ENCODE measurements at regions not wholly inside any gene's neighbourhood (a gene's known extent, or its start where the extent isn't known, plus 50 kb on each side); places are given as distances from the start of the nearest gene placed in this dataset.

DNA sequence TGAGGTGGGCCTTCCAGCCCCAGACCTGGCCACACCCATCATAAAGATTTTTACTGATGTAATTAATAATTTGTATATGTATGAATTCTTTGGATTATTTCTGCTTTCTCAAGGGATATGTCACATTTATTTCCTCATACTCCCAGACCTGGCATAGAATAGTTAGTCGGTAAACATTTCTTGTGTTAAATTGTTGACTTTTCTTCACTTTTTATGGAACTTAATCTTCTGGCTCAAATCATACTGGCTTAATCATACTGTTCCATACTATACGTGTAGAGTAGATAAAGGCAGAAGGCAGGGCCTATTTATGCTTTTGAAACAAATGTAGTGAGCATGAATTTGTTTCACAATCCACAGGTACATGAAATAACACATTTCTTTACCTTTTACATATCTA, 155.8 kb downstream of the DEPDC1B start (continued):
- no peak for TF ChIP-seq HOXA9 (CRISPR knock-in tag; IDR thresholded peaks at IDR 0.05; ENCODE audit: borderline replicate concordance)

DNA sequence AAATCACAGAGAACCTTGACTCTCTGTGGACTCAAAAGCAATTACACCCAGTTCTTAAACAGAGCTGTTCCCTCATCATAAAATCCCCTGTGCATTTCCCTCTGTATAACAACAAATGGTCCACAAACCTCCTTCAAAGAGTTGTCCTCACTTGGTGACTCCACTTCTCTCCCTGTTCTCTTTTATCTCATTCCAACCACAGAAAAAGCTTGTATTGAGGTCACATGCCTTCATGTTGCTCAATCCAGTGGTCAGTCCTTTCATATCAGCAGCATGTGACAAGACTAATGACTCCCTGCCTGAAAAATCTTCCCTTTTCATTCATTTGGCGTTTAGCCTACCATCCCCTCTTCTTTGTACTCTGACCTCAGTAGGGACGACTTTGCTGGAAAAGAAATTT, 158.0 kb downstream of the DEPDC1B start:
- Histone ChIP-seq H2AFZ (ENCODE audit: low read length) (no peak overlapping the region), H3K4me2 (ENCODE audit: low read depth, low read length) (peak overlapping the region; percentile 26; the same call in 1 of the 2 replicates), H3K9ac (ENCODE audit: insufficient read depth, low read depth, low read length) (no peak overlapping the region), H3K9me3 (ENCODE audit: low read length) (no peaks in the 10 kb centered on the region), H3K36me3 (replicated peaks in 1 of 2; ENCODE audit: control insufficient read depth in 1 of 2, insufficient read depth in 2 of 2, low read length in 2 of 2) (no peaks in the 10 kb centered on the region), H3K27ac (ENCODE audit: extremely low read length, insufficient read depth, low read length) (peak overlapping the region; percentile 14), H3K4me3 (replicated peaks in 1 of 3; ENCODE audit: insufficient read depth in 1 of 3, low read depth in 2 of 3, low read length in 3 of 3) (no peak overlapping the region), H3K4me1 (ENCODE audit: insufficient read depth, low read length) (peaks cover 42% of the 10 kb centered on the region), H4K20me1 (ENCODE audit: insufficient read depth, low read length) (no peaks in the 10 kb centered on the region), H3K79me2 (ENCODE audit: insufficient read depth, low read length) (no peaks in the 10 kb centered on the region), H3K27me3 (ENCODE audit: control insufficient read depth in 1 of 2, insufficient read depth in 2 of 2, low read length in 2 of 2) (no peaks in the 10 kb centered on the region)
- BruUV-seq (replicated peaks) = no TSS peak
- CTCF ChIA-PET (ENCODE audit: low intra/inter-chr PET ratio, low total read pairs) = no interaction called here
- peak; percentile 89 for DNase-seq (ENCODE audit: low spot score)
- POLR2A ChIA-PET = interaction anchor here (1.3 kb wide), 1 partner anchor 9 kb away, joined by 5 read pairs; no protein-coding TSS in a partner anchor
- ATAC-seq = peak; percentile 63
- 2% methylated on average over 2 of the region's 2 CpGs for WGBS (ENCODE audit: low lambda C conversion rate)
- peak; percentile 66 for FAIRE-seq
- in situ Hi-C loops (cut with HindIII; ENCODE audit: extremely low pct_ligation_motif_present, low pct_unique_long_range_greater_than_20kb) (no loop called here), intact Hi-C loops (cut with micrococcal nuclease; ENCODE audit: unreplicated experiment) (loop anchor here (1.0 to 5.0 kb wide), 2 partner anchors 22 to 45 kb away; no protein-coding TSS in a partner anchor)
- TF ChIP-seq BCL6 (CRISPR knock-in tag; IDR thresholded peaks at IDR 0.05) (peak; percentile 72; the same call in 1 of the 2 replicates), SAP130 (CRISPR knock-in tag; IDR thresholded peaks at IDR 0.05; ENCODE audit: low read depth) (peak; percentile 43; the same call in 1 of the 2 replicates), CEBPB (IDR thresholded peaks at IDR 0.05; ENCODE audit: borderline replicate concordance, low read depth, low read length) (peak; percentile 94), RXRB (CRISPR knock-in tag; IDR thresholded peaks at IDR 0.05; ENCODE audit: borderline replicate concordance) (peak; percentile 43; the same call in 1 of the 2 replicates), FOXK1 (CRISPR knock-in tag; IDR thresholded peaks at IDR 0.05; ENCODE audit: borderline replicate concordance, low read depth) (0 out of 2 replicates have a peak, but pooled peaks have one; percentile 10), GATAD2A (CRISPR knock-in tag; IDR thresholded peaks at IDR 0.05) (peak; percentile 66; the same call in 1 of the 2 replicates), FOXA3 (CRISPR knock-in tag; IDR thresholded peaks at IDR 0.05) (peak; percentile 27; the same call in 1 of the 2 replicates), PCBP1 (IDR thresholded peaks at IDR 0.05; ENCODE audit: borderline replicate concordance, low read depth, low read length) (no peak), SPEN (CRISPR knock-in tag; IDR thresholded peaks at IDR 0.05; ENCODE audit: low read depth) (no peak), CREM (IDR thresholded peaks at IDR 0.05) (0 out of 2 replicates have a peak, but pooled peaks have one; percentile 45), CREM (CRISPR knock-in tag; IDR thresholded peaks at IDR 0.05) (no peak)
- TF ChIP-seq, protein P1, sequence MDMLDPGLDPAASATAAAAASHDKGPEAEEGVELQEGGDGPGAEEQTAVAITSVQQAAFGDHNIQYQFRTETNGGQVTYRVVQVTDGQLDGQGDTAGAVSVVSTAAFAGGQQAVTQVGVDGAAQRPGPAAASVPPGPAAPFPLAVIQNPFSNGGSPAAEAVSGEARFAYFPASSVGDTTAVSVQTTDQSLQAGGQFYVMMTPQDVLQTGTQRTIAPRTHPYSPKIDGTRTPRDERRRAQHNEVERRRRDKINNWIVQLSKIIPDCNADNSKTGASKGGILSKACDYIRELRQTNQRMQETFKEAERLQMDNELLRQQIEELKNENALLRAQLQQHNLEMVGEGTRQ (IDR thresholded peaks at IDR 0.05; ENCODE audit: low read depth, low read length) = peak; percentile 80
- TF ChIP-seq, protein P1 (CRISPR knock-in tag; IDR thresholded peaks at IDR 0.05; ENCODE audit: borderline replicate concordance) = peak; percentile 82; the same call in 1 of the 2 replicates
- TF ChIP-seq, protein P2, sequence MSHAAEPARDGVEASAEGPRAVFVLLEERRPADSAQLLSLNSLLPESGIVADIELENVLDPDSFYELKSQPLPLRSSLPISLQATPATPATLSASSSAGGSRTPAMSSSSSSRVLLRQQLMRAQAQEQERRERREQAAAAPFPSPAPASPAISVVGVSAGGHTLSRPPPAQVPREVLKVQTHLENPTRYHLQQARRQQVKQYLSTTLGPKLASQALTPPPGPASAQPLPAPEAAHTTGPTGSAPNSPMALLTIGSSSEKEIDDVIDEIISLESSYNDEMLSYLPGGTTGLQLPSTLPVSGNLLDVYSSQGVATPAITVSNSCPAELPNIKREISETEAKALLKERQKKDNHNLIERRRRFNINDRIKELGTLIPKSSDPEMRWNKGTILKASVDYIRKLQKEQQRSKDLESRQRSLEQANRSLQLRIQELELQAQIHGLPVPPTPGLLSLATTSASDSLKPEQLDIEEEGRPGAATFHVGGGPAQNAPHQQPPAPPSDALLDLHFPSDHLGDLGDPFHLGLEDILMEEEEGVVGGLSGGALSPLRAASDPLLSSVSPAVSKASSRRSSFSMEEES (CRISPR knock-in tag; IDR thresholded peaks at IDR 0.05) = peak; percentile 99
- TF ChIP-seq, protein P3, sequence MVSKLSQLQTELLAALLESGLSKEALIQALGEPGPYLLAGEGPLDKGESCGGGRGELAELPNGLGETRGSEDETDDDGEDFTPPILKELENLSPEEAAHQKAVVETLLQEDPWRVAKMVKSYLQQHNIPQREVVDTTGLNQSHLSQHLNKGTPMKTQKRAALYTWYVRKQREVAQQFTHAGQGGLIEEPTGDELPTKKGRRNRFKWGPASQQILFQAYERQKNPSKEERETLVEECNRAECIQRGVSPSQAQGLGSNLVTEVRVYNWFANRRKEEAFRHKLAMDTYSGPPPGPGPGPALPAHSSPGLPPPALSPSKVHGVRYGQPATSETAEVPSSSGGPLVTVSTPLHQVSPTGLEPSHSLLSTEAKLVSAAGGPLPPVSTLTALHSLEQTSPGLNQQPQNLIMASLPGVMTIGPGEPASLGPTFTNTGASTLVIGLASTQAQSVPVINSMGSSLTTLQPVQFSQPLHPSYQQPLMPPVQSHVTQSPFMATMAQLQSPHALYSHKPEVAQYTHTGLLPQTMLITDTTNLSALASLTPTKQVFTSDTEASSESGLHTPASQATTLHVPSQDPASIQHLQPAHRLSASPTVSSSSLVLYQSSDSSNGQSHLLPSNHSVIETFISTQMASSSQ (IDR thresholded peaks at IDR 0.05; ENCODE audit: low read depth) = no peak
- TF ChIP-seq, protein P3 (CRISPR knock-in tag; IDR thresholded peaks at IDR 0.05; ENCODE audit: borderline replicate concordance) = peak; percentile 25; the same call in 1 of the 2 replicates
